Upper lobe of left lung (tissue), 4 donors: ENCODE measurements at regions not wholly inside any gene's neighbourhood (a gene's known extent, or its start where the extent isn't known, plus 50 kb on each side); places are given as distances from the start of the nearest gene placed in this dataset.

ENCODE experiments used
- EP300 ChIP-seq, 4 donors: sonication (generic); formaldehyde crosslinking; IDR thresholded peaks; one replicate each; pipeline ENCODE4 v1.5.1; 2017; ENCODE audit warnings: antibody characterized with exemption in 4 of 4, control low read depth in 2 of 4
- POLR2A ChIP-seq, 4 donors: fragments of 450-650 bp; IDR thresholded peaks; one replicate each; pipeline ENCODE4 v1.5.1; 2016 to 2017; ENCODE audit warnings: antibody characterized with exemption in 4 of 4, mild to moderate bottlenecking in 2 of 4
- POLR2AphosphoS5 ChIP-seq, 2 donors: sonication (generic); formaldehyde crosslinking; IDR thresholded peaks; one replicate each; pipeline ENCODE4 v1.5.1; 2017; ENCODE audit warnings: antibody characterized with exemption in 2 of 2
- TF ChIP-seq, protein P1 (sequence below), 6 experiments: fragments of 450-650 bp in 4 of 6; fragments of 200-600 bp in 2 of 6; sonication (generic) in 2 of 6; IDR thresholded peaks; one replicate each; pipeline ENCODE4 v1.5.1; 2016 to 2019; ENCODE audit warnings: antibody characterized with exemption in 6 of 6

DNA sequence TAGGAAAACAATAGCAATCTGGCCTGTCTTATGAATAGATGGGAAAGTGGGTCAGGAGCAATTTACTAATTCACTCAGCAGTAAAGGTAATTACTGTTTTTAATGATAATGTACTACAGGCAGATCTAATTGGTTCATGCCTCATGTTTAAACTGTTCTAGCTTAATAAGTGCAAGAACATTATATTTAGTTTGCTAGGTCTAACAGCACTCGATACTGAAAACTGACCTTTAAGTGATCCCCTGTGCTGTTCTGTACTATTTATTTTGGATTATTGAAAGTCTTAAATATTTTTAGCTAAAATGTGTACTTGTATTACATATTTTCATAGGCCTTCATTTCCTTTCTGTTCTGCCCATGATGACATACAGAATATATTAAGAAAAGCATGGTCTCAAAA, 998.0 kb upstream of the GJE1 start:
- TF ChIP-seq, protein P1, sequence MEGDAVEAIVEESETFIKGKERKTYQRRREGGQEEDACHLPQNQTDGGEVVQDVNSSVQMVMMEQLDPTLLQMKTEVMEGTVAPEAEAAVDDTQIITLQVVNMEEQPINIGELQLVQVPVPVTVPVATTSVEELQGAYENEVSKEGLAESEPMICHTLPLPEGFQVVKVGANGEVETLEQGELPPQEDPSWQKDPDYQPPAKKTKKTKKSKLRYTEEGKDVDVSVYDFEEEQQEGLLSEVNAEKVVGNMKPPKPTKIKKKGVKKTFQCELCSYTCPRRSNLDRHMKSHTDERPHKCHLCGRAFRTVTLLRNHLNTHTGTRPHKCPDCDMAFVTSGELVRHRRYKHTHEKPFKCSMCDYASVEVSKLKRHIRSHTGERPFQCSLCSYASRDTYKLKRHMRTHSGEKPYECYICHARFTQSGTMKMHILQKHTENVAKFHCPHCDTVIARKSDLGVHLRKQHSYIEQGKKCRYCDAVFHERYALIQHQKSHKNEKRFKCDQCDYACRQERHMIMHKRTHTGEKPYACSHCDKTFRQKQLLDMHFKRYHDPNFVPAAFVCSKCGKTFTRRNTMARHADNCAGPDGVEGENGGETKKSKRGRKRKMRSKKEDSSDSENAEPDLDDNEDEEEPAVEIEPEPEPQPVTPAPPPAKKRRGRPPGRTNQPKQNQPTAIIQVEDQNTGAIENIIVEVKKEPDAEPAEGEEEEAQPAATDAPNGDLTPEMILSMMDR (IDR thresholded peaks at IDR 0.05): no peak
- TF ChIP-seq EP300 (IDR thresholded peaks at IDR 0.05): no peak
- TF ChIP-seq POLR2AphosphoS5 (IDR thresholded peaks at IDR 0.05): no peak
- no peak for TF ChIP-seq POLR2A (IDR thresholded peaks at IDR 0.05)
